IMR-90 (cell line): ENCODE measurements at regions not wholly inside any gene's neighbourhood (a gene's known extent, or its start where the extent isn't known, plus 50 kb on each side); places are given as distances from the start of the nearest gene placed in this dataset.
A peak's percentile ranks its signal among the peaks of the same experiment; 100 is the strongest.

Experiments
- ATAC-seq: fragments of 200-7000 bp; cut with Tn5 transposase; 2 replicates; pipeline ENCODE4 v1.9.1; 2020; ENCODE audit warnings: low read depth, mild to moderate bottlenecking, moderate library complexity
- BruUV-seq: library from RNA; stranded (reverse); fragments of 400-500 nt; replicated peaks from 2 replicates; lab custom pipeline; 2021; lab: Mats Ljungman, UMichigan
- CTCF ChIA-PET: fragments of 300-600 bp; formaldehyde crosslinking; extraction: SDS; loops from one replicate; lab custom pipeline; 2021; ENCODE audit warnings: antibody characterized with exemption; lab: Yijun Ruan, JAX
- POLR2A ChIA-PET: fragments of 300-600 bp; sonication (Branson Sonifier 250); formaldehyde crosslinking; loops from one replicate; lab custom pipeline; 2022; ENCODE audit warnings: antibody characterized with exemption; ENCODE audit not compliant: unreplicated experiment; lab: Charles Lee
- DNase-seq: peaks from one replicate; pipeline ENCODE4 v3.0.0; 2013
- H2AFZ ChIP-seq: replicated peaks from 2 replicates; pipeline ENCODE3; 2013; ENCODE audit warnings: low read length, mild to moderate bottlenecking; ENCODE audit not compliant: poor library complexity
- H2AK5ac ChIP-seq: 2 replicates; pipeline ENCODE4 v1.6.1; 2013; ENCODE audit warnings: low read depth, low read length, inconsistent platforms
- H2AK9ac ChIP-seq: replicated peaks from 2 replicates; pipeline ENCODE3; 2013; ENCODE audit warnings: mild to moderate bottlenecking, low read depth, low read length, moderate library complexity; ENCODE audit not compliant: poor library complexity
- H2BK120ac ChIP-seq: 2 replicates; pipeline ENCODE4 v1.6.1; 2013; ENCODE audit warnings: low read depth, low read length, inconsistent platforms
- H2BK15ac ChIP-seq: 3 replicates; pipeline ENCODE4 v1.6.1; 2013; ENCODE audit warnings: low read depth, low read length, inconsistent platforms
- H2BK20ac ChIP-seq: 2 replicates; pipeline ENCODE4 v1.6.1; 2013; ENCODE audit warnings: low read depth, mild to moderate bottlenecking, inconsistent platforms, low read length, moderate library complexity
- H2BK5ac ChIP-seq: 2 replicates; pipeline ENCODE4 v1.6.1; 2013; ENCODE audit warnings: mild to moderate bottlenecking, low read depth, low read length, inconsistent platforms; ENCODE audit not compliant: poor library complexity, severe bottlenecking
- H3K14ac ChIP-seq: replicated peaks from 2 replicates; pipeline ENCODE4 v1.6.1; 2013; ENCODE audit warnings: low read depth, low read length, inconsistent platforms
- H3K18ac ChIP-seq: 2 replicates; pipeline ENCODE4 v1.6.1; 2013; ENCODE audit warnings: low read depth, low read length, control low read depth
- H3K23ac ChIP-seq: 2 replicates; pipeline ENCODE4 v1.6.1; 2013; ENCODE audit warnings: low read depth, low read length, inconsistent platforms
- H3K27ac ChIP-seq: 2 replicates; pipeline ENCODE4 v1.5.1; 2013; ENCODE audit warnings: mild to moderate bottlenecking, control low read depth, low read length; ENCODE audit not compliant: insufficient read depth
- H3K27me3 ChIP-seq: 2 replicates; pipeline ENCODE4 v1.6.1; 2013; ENCODE audit warnings: low read length; ENCODE audit not compliant: control insufficient read depth, insufficient read depth
- H3K36me3 ChIP-seq: 2 replicates; pipeline ENCODE4 v1.6.1; 2013; ENCODE audit warnings: low read length, mixed read lengths; ENCODE audit not compliant: control insufficient read depth, insufficient read depth
- H3K4ac ChIP-seq: 2 replicates; pipeline ENCODE4 v1.6.1; 2013; ENCODE audit warnings: low read depth, low read length, inconsistent platforms
- H3K4me1 ChIP-seq: 2 replicates; pipeline ENCODE4 v1.6.1; 2013; ENCODE audit warnings: low read length, mixed read lengths; ENCODE audit not compliant: control insufficient read depth, insufficient read depth
- H3K4me2 ChIP-seq: 2 replicates; pipeline ENCODE4 v1.6.1; 2013; ENCODE audit warnings: low read depth, mild to moderate bottlenecking, control low read depth, low read length, moderate library complexity
- H3K4me3 ChIP-seq: 2 replicates; pipeline ENCODE4 v1.5.1; 2013; ENCODE audit warnings: low read depth, mild to moderate bottlenecking, control low read depth, low read length, moderate library complexity; ENCODE audit not compliant: insufficient read depth
- H3K56ac ChIP-seq: 2 replicates; pipeline ENCODE4 v1.6.1; 2013; ENCODE audit warnings: low read length, inconsistent platforms; ENCODE audit not compliant: insufficient read depth; ENCODE audit errors: extremely low read depth
- H3K79me1 ChIP-seq, 2 experiments: 2 replicates each; pipeline ENCODE4 v1.6.1; 2013; ENCODE audit warnings: low read length in 2 of 2, inconsistent platforms in 1 of 2, low read depth in 1 of 2
- H3K9ac ChIP-seq: 2 replicates; pipeline ENCODE4 v1.6.1; 2013; ENCODE audit warnings: low read depth, low read length, control low read depth
- H3K9me1 ChIP-seq: 2 replicates; pipeline ENCODE4 v1.6.1; 2013; ENCODE audit warnings: low read length, inconsistent platforms; ENCODE audit not compliant: insufficient read depth
- H3K9me3 ChIP-seq: 2 replicates; pipeline ENCODE4 v1.6.1; 2013; ENCODE audit warnings: low read length; ENCODE audit not compliant: control insufficient read depth, insufficient read depth
- H4K20me1 ChIP-seq: 2 replicates; pipeline ENCODE4 v1.6.1; 2013; ENCODE audit warnings: low read length, inconsistent platforms; ENCODE audit not compliant: insufficient read depth
- H4K5ac ChIP-seq: 2 replicates; pipeline ENCODE4 v1.6.1; 2013; ENCODE audit warnings: mild to moderate bottlenecking, low read depth, low read length, control low read depth
- H4K8ac ChIP-seq, 2 experiments: 2 replicates each; pipeline ENCODE4 v1.6.1; 2013; ENCODE audit warnings: low read depth in 2 of 2, low read length in 2 of 2, control low read depth in 1 of 2, inconsistent platforms in 1 of 2
- H4K91ac ChIP-seq: 2 replicates; pipeline ENCODE4 v1.6.1; 2013; ENCODE audit warnings: low read depth, low read length, inconsistent platforms; ENCODE audit not compliant: insufficient read depth
- CHD1 ChIP-seq: IDR thresholded peaks from 2 replicates; pipeline ENCODE4 v1.6.1; 2012; ENCODE audit warnings: low read depth, low read length, improper control_type of control experiment
- MAFK ChIP-seq: IDR thresholded peaks from 2 replicates; pipeline ENCODE4 v1.6.1; 2012; ENCODE audit warnings: low read depth, low read length, improper control_type of control experiment
- WGBS, 2 experiments: methylation state at CpG; one replicate each; pipeline versions ENCODE4 v1.1.5 to v1.1.7; 2013; ENCODE audit warnings: missing lambda C conversion rate in 2 of 2; ENCODE audit not compliant: insufficient read length in 1 of 2; ENCODE audit errors: extremely low coverage in 2 of 2; 5-methylcytosine and 5-hydroxymethylcytosine counted together
- dilution Hi-C: fragments of 300-500 bp; cut with HindIII; formaldehyde crosslinking; loops from one replicate; pipeline ENCODE4 v1.14.3; 2018; ENCODE audit warnings: low sequenced_read_pairs; ENCODE audit not compliant: unreplicated experiment
- in situ Hi-C: fragments of 300-500 bp; cut with MboI; formaldehyde crosslinking; loops from 3 replicates; pipeline ENCODE4 v1.14.3; 2019; ENCODE audit warnings: low sequenced_read_pairs, inconsistent platforms, mixed read lengths
- intact Hi-C: fragments of 100-400 bp; cut with micrococcal nuclease; formaldehyde crosslinking; loops from 2 replicates; pipeline ENCODE4 v1.10.0; 2022

DNA sequence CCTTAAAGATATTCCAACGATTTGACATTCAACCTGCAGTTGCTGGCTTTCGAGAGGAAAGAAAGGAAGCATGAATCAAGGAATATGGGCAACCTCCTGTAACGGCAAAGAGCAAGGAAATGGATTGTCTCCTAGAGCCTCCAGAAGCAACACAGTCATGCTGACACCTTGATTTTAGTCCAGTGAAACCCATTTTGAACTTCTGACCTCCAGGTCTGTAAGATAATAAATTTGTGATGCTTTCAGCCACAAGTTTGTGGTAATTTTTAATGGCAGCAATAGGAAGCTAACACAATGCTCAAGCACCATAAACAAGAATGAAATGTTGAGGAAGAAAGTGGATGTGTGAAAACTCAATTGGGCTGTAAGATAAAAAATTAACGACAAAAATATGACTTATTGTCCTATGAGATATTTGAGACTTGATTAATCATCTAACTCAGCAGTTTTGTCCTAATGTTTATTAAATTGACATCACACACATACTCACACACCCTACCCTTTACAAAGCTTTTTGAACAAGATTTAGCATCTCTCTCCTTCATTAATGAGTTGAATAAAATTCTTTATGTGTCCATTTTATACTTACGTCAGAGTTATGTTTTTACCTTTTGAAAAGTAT, 857.2 kb upstream of the INTU start:
- H3K27ac ChIP-seq = no peak overlapping the region
- no peak overlapping the region for H3K23ac ChIP-seq
- in situ Hi-C loops = no loop called here
- peak overlapping the region; percentile 79 for H3K14ac ChIP-seq
- H2AFZ ChIP-seq = no peak overlapping the region
- peak overlapping the region; percentile 80 for H2BK120ac ChIP-seq
- no peaks in the 10 kb centered on the region for H3K9me3 ChIP-seq
- peak overlapping the region; percentile 88; the same call in 1 of the 2 replicates for H4K5ac ChIP-seq
- no peaks in the 10 kb centered on the region for H3K9me1 ChIP-seq
- H2BK15ac ChIP-seq = peak overlapping the region; percentile 97; the same call in 2 of the 3 replicates
- H4K20me1 ChIP-seq = no peaks in the 10 kb centered on the region
- ChIA-PET POLR2A (interaction anchor here (0.5 kb wide), 1 partner anchor 9 kb away, joined by 3 read pairs; no protein-coding TSS in a partner anchor), CTCF (interaction anchor here (0.6 kb wide), 1 partner anchor 10 kb away, joined by 3 read pairs; no protein-coding TSS in a partner anchor)
- no peak overlapping the region for H3K9ac ChIP-seq
- H3K56ac ChIP-seq = no peak overlapping the region
- H2AK5ac ChIP-seq = peak overlapping the region; percentile 15
- H2BK5ac ChIP-seq = peak overlapping the region; percentile 93
- H3K4me1 ChIP-seq = peaks cover 8% of the 10 kb centered on the region; the same call in 1 of the 2 replicates
- no CpG with 5 or more reads among the region's 5 CpGs for WGBS, 2 experiments
- ATAC-seq = no peak
- 0 out of 2 replicates have a peak, but pooled peaks have one; percentile 21 for TF ChIP-seq MAFK
- no peak for TF ChIP-seq CHD1
- dilution Hi-C loops = no loop called here
- peak overlapping the region; percentile 76 for H4K91ac ChIP-seq
- peak overlapping the region; percentile 61; the same call in 1 of the 2 replicates for H3K18ac ChIP-seq
- no peak overlapping the region for H3K4me3 ChIP-seq
- no TSS peak for BruUV-seq
- peak overlapping the region; percentile 66 to 77; a peak in 1 of 4 replicates for H4K8ac ChIP-seq
- peak overlapping the region; percentile 59; the same call in 1 of the 2 replicates for H3K4ac ChIP-seq
- H2BK20ac ChIP-seq = peak overlapping the region; percentile 75
- H3K79me1 ChIP-seq = no peaks in the 10 kb centered on the region
- H2AK9ac ChIP-seq = no peak overlapping the region
- H3K4me2 ChIP-seq = no peak overlapping the region
- no peak for DNase-seq
- H3K27me3 ChIP-seq = no peaks in the 10 kb centered on the region
- no peaks in the 10 kb centered on the region for H3K36me3 ChIP-seq
- intact Hi-C loops = no loop called here
